ENCODE measurements at regions not wholly inside any gene's neighbourhood (a gene's known extent, or its start where the extent isn't known, plus 50 kb on each side); places are given as distances from the start of the nearest gene placed in this dataset.

DNA sequence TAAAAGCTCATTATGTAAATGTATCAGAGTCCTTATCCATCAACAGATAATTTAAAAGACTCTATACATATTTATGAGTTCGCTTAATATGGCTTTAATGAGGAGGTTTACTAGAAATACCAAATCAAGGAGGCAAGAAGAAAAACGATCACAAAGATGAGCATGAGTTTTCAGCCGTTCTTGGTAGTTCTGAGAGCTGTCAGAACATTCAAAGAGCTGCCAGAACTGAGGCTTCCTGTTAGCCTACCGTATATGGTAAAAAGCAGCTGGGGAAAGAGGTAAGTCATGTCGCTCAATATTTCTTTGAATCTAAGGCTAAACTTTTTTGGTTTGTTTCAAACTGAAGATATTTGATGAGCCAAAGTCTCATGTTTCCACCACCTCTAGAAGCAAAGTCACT lies 115.3 kb upstream of the PLXNC1 start:
- peak in 1 of 2 donors; percentile 34 for DNase-seq

DNA sequence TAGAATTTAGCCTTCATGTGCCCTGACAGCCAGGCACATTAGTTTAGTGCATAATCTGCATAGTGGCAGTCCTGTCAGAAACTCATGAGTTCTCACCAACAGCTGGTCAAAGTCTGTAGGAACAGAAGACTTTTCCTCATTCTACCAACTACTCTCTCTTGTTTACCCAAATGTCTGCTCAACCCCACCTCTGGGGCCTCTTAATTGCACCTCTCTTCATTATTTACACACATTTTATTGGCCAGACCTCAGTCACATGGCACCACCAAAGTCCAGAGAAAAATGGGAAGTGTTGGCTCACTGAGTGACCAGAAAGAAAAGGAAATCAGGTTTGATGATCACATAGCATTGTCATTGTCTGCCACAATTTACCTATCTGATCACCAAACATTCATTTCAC lies 114.6 kb upstream of the PLXNC1 start:
- no peak for DNase-seq

DNA sequence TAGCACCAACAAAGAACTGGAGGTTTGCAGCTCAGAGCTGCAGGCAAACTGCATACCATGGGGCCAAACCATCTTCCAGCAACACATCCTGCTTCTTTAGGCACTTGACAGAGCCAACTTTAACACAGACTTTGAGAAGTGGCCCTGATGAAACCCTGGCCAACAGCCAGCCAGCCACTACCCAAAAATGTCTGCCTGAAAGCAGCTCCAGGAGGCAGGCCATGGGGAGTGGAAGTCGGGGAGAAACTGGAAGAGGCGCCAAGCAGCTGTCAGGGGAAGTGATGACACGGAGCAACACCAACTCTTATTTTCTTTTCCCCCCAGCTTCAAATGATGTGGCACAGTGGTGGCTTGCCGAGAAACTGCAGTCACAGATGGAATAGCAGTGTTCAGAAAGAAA lies 110.9 kb upstream of the PLXNC1 start:
- DNase-seq, result no peak

DNA sequence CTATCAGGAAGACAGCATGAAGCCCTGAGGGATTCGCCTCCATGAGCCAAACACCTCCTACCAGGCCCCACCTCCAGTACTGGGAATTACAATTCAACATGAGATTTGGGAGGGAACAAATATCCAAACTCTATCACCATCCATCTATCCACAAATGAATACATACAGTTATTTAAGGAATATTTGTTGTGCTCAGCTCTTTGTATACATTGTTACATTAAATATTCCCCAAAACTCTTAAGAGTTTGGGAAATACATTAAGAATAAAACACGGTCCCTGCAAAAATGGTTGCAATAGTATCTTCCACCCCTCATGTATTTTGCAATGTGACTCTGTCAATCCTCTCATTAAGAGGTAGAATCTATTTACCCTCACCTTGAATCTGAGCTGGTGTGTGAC lies 109.8 kb upstream of the PLXNC1 start:
- DNase-seq, result no peak

DNA sequence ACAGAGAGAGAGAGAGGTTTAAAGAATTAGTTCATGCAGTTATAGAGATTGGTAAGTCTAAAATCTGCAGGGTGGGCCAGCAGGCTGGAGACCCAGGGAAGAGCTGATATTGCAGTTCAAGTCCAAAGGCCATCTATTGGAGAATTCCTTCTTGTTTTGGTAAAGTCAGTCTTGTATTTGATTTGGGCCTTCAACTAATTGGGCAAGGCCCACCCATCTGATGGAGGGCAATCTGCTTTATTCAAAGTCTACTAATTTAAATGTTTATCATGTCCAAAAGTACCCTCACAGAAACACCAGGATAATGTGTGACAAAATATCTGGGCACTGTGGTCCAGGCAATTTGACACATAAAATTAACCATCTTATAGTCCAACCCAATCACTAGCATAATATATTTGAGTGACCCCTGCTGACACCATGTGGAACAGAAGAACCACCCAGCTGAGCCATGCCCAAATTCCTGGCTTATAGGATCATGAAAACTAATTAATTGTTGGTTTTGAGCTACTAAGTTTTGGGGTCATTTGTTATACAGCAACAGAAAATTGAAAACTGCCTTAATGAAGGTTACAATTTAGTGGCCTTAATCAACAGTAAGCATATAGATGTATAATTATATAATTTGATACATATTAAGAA lies 109.1 kb upstream of the PLXNC1 start:
- no peak for DNase-seq

DNA sequence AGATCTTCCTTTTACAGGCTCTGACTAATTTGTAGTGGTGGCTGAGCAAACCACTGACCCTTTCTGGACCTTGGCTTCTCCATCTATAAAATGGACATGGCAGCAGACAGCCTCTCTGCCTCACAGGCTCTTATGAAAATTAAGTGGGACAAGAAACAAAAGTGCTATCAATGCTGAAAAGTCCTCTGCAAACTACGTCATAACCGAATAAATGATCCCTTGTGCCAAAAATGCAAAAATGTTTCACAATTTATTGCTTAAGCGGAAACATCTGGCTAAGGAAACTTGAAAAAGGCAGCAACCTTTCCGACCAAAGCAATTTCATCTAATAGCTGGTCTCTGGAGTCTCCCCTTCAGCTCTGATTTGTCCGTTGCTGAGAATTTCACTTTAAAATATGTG lies 108.5 kb upstream of the PLXNC1 start:
- DNase-seq, result no peak

DNA sequence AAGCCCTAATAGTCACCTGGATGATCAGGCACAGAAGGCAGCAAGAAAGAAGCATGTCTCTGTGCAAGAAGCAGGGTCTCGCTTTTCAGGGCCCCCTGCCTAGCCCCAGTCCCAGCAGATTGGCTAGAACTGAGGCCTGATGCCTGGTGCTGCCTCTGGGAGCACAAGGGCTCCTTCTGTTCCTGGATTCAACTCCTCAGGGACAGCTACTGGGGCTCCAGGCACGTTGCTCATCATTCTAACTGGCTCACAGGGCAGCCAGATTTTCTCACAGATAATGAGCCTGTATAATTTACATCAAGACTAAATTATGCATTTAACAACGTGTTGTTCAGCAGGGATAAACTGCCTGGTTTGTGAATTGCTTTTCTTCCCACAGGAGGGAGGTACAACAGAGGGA lies 106.5 kb upstream of the PLXNC1 start:
- no peak for DNase-seq

DNA sequence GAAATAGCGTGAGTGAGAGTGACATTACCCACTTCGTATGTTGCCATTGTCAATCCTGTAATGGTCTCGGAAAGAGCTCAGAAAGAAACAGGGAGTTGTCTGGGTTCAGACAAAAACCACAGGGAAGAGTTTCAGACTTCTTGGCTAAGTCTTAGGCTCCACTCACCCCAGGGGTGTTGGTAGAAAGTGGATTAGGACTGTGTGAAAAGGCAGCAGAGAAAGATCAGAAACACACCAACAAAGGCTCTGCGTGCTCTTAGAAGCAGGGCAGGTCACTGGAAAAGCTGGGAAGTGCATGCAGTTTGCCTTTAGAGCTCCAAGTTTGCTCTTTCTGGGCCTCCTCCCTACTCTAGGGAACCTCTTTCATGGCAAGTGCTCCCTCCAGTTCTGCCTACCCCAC lies 106.1 kb upstream of the PLXNC1 start:
- no peak for DNase-seq

DNA sequence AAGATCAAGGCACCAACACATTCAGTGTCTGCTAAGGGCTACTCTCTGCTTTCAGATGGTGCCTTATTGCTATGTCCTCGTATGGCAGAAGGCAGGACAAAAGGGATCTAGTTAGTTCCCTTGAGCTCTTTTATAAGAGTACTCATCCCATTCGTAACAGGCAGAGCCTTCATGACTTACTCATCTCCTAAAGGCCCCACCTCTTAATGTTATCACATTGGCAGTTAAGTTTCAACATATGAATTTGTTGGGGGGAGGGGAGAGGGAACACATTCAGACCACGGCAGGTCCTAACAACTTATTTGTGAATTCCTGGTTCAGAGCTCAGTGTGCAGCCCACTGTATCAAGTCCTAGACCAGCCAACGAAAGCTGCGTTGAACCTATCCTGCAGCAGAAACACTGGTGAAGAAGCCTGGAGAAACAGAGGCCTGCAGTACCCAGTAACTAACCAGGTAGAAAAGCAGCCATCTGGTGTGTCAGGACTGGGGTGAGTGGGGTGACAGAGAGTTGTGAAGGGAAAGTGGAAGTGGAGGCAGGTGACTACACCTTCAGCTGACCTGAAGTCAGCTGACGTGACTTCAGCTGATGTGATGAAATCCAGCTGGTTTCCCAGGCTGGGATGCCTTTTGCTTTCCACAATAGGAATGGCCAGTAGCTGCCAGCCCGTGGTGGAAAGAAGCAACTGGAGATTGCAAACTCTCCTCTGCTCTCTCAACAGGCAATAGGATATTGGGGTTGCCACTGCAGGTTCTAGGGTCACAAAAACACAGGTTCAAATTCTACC lies 101.6 kb upstream of the PLXNC1 start:
- no peak for DNase-seq

DNA sequence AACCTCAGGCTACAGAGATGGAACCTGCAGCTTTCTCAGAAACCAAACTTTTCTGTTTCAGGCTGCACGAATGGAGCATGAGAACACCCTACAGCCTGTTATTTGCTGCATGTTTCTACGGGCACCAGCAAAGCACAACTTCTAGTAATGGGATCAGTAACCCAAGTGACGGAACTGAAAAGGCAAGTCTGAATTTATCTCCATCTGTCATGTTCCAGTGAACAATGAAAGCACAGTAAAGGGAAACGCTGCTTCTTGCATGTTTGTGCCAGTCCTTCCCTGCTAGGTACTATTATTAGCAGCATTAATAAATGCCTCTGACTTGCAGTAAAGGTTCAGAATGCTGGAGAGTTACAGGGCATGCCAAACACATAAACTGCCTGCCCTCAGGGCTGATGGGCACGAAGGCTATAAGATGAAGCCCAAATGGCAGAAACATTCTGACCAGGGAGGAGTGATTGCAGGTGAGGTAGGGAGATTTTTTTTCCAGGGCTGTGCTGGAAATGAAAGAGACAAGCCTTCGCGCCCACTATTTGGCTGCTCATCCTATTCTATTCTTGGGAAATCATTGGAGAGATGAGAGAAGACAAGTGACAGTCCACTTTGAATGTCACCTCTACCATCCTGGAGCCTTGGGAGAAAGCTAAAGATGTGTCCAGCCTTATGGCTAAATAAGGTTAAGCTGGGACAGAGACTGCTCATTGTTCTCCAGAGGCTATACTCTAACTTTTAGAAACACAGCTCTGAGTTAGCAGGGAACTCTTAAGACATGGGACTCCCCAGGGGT lies 100.4 kb upstream of the PLXNC1 start:
- no peak for DNase-seq

DNA sequence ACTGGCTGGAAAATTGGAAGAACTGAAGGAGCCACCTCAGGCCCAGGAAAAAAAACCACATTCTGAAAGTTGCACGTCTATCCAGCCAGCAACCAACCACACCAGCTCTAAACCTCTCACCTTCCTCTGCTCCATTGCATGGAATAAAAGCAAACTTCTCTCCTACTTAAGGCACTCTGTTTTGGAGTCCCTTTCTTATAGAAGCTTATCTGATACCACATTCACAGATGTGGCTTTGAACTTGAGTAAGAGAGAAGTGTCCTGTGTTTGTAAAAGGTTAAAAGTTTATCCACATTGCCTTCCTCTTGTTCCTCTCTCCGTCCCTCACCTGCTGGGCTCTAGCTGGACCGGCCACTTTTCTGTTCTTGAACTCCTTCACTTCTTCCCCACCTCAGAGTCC lies 99.6 kb upstream of the PLXNC1 start:
- no peak for DNase-seq

DNA sequence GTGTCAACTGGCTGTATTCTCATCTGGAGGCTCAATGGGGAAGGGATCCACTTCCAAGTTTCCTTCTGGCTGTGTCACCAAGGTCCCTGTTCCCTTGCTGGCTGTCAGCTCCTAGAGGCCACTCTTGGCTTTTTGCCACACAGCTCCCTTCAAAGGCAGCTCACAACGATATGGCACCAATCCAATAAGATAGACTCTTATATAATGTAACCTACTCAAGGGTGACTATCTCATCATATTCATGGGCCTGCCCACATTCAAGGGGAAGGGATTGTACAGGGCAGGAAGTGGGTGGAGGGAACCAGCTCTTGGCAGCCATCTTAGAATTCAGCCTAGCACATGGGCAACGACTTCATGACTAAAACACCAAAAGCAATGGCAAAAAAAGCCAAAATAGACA lies 98.7 kb upstream of the PLXNC1 start:
- no peak for DNase-seq

DNA sequence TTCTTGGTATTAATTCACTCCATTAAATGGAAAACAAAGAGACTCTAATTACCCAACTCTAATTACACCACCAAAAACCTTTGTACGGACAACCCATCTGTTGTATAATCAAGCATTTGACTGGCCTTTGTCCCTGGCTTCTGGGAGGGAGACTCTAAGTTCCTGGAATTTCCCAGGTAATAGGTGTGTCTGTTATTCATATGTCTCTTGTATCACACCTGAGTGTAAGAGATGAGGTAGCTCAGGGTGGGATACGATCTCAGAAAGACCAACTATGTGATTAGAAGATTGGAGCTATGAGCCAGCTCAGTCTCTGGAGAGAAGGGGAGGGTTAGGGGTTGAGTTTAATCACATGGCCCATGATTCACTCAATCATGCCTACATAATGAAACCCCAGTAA lies 94.7 kb upstream of the PLXNC1 start:
- no peak for DNase-seq

DNA sequence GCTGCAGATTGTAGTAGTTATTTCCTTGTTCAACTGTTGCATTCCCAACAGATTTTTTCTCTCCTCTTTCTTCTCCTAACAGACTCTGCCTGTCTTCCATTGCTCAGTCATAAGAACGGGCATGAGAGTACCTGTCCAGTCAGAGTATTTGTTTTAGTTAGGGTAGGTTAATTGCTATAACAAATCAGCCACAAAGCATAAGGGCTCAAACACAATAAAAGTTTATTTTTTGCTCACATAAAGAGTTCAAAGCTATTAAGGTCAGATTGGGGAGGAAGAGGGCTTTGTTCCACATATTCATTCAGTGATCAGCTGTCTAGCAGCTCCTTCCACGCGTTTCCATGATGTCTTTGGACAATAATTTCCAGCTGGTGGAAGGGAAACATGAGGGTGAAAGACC lies 92.8 kb upstream of the PLXNC1 start:
- DNase-seq, result no peak

DNA sequence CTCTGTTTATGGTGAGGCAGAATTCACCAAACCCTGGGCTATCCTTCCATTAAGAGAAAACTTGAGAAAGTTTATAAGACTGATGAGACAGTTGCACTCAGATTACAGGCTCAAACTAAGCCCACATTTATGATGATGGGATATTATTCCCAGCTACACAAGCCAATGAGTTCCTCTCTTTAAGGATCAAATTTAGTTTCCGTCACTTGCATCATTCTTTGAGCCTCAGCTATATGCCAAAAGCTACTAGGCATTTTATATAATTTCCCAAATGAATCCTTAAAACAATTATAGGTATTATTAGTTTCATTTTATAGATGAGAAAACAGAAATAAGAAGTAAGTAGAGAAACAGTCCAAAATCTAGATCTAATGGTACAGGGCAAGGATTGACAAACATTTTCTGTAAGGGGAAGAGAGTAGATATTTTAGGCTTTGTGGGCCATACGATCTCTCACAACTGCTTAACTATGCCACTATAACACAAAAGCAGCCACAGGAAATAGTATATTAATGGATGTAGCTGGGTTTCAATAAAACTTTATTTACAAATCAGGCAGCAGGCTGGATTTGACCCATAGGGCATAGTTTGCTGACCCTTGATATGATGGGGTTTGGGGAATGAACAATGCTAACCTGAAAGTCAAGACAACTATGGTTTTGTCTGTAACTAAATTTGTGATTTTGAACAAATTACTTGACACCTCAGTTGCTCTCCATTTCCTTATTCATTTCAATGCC lies 91.8 kb upstream of the PLXNC1 start:
- no peak for DNase-seq

DNA sequence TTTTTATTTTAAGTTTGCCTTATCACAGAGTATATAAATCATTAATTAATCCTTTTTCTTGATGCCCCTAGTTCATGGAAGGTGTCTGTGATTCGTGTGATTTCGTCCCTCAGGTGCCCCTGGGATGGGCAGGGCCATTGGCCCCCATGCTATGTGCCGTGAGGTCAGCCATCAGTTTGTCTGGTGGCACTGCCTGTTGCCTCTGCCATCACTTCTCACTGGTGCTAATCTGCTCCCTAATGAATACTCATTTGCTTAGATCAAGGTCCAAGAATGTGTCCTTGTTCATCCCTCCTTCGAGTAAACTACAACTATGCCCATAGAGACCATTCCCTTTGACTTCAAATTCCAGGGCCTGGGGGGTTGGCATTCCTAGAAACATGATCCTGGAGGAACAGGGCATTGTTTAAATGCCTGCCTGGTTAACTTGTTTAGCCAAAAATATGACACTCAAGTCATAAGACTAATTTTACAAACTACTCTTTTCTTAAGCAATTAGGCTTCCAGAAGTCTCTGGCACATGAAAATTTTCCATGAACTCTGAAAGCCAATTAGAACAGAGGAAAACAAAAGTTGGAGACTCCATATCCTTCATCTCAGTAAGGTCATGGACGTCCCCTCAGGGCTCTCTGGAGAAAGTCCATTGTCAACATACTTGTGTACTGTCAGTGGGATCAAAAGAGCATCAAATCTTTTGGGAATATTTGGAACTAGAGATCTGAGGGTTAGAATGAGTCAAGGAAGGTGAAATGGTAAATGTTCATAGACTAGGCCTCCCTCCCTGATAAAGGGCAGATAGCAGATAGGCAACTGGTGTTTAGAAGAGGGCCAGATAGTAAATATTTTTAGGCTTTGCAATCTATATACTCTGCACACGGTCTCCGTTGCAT lies 90.9 kb upstream of the PLXNC1 start:
- no peak for DNase-seq

DNA sequence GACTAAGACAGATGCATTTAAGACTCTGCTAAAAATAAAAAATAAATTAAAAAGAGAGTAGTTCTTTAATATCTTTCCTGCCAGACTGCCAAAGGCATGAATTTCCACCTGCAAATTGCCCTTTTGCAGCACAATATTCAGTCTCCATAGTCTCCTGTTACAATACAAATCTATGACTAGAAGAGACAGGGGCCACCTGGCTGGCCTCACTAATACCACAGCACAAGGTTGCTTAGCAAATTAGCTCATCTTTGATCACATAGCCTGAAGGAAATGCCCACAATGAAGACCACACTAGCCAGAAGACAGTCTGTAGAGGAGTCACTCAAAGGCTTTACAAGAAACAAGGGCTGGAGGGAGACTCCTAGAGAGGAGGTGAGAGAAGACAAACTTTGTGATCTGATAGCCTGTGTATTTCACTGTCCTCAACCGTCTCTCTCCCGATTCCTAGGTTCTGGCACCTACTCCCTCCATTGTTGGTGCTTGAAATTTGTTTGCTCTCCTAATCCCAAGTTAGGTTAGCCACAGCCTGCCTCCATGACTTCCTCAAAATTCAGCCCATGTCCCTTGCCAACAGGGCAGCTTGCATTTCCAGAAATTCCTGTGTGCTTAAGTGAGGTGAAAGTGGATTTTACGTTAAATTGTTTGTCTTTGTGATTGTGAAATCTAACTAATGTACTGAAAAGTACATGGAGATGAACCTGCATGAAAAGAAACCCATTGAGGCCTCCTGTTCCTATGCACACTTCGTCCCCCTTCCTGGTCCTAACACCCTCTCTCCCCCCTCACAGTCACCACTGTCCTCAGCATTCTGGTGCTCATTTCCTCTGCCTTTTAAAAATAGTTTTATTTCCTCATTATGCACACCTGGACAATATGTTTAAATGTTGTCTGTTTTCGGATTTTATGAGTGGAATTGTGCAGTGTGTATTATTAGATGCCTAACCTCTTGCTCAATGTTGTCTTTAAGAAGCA lies 88.7 kb upstream of the PLXNC1 start:
- DNase-seq, result no peak

DNA sequence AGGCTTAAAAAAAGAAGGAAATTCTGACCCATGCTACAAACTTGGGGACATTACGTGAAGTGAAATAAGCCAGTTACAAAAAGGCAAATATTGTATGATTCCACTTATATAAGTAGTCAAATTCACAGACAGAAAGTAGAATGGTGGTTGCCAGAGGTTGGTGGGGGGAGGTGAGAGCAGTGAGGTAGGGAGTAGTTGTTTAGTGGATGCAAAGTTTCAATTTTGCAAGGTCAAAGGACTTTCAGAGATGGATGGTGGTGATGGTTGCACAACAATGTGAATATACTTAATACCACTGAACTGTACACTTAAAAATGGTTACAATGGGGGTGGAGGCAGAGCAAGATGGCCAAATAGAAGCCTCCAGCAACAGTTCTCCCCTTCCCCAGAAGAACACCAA lies 86.2 kb upstream of the PLXNC1 start:
- DNase-seq, result no peak

DNA sequence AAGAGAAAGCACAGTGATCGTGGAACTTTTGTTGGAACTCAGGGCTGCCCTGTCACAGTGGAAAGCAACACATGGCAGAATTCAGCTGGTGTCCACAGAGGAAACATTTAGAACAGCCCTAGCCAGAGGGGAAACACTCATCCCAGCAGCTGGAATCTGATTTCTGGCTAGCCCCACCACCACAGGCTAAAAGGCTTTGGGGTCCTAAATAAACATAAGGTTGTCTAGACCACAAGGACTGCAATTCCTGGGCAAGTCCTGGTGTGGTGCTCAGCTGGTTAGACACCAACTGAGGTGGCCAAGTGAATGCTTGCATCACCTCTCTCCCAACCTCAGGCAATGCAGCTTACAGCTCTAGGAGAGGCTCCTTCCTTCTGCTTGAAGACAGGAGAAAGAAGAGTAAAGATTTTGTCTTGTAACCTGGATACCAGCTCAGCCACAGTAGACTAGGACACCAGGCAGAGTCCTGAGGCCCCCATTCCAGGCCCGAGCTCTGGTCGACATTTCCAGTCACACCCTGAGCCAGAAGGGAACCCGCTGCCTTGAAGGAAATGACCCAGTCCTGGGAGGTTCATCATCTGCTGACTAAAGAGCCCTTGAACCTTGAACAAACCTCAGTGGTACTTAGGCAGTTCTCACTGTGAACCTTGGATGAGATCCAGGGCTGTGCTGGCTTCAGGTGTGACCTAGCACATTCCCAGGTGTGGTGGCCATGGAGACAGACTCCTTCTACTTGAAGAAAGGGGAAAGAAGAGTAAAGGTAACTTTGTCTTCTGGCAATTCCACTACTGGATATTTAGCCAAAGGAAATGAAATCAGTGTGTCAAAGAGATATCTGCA lies 85.4 kb upstream of the PLXNC1 start:
- no peak for DNase-seq

DNA sequence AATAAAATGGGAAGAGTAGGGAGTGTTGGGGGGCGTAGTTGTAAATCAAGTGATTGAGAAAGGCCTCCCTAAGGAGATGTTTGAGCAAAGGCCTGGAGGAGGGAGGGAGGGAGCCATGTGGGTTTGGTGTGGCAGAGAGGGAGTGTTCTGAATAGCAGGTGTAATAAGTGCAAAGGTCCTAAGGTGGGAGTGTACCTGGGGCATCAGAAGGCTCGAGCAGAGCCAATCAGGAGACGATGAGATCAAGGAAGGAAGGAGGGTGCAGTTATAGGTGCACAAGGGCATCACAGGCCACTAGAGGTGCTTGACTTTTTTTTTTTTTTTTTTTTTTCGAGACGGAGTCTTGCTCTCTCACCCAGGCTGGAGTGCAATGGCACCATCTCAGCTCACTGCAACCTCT lies 77.9 kb upstream of the PLXNC1 start:
- no peak for DNase-seq

All from CD4-positive, alpha-beta T cell treated with Interleukin-1 beta for 1 hour (primary cell).